GM23338 (cell line): ENCODE measurements at regions not wholly inside any gene's neighbourhood (a gene's known extent, or its start where the extent isn't known, plus 50 kb on each side); places are given as distances from the start of the nearest gene placed in this dataset.

ENCODE experiments used
- ATAC-seq: fragments of 200-7000 bp; cut with Tn5 transposase; 3 replicates; pipeline ENCODE4 v1.9.1; 2020
- DNase-seq: peaks from one replicate; pipeline ENCODE4 v3.0.0-alpha.2; 2015; ENCODE audit warnings: low spot score
- H2AFZ ChIP-seq: fragments of 200-600 bp; sonication (generic); 2 replicates; pipeline ENCODE4 v1.8.0; 2016; ENCODE audit warnings: antibody characterized with exemption, mild to moderate bottlenecking, moderate library complexity
- H3F3A ChIP-seq: fragments of 200-600 bp; sonication (generic); replicated peaks from 2 replicates; pipeline ENCODE4 v1.8.0; 2017; ENCODE audit warnings: antibody characterized with exemption, mixed run types, low read depth
- H3K27ac ChIP-seq: fragments of 200-600 bp; sonication (generic); 2 replicates; pipeline ENCODE4 v1.6.1; 2016; ENCODE audit warnings: low read depth
- H3K27me3 ChIP-seq: fragments of 200-600 bp; sonication (generic); 2 replicates; pipeline ENCODE4 v1.8.0; 2016; ENCODE audit warnings: mild to moderate bottlenecking, mixed run types, moderate library complexity; ENCODE audit not compliant: insufficient read depth
- H3K36me3 ChIP-seq: fragments of 200-600 bp; sonication (generic); 2 replicates; pipeline ENCODE4 v1.8.0; 2016; ENCODE audit warnings: mild to moderate bottlenecking; ENCODE audit not compliant: insufficient read depth
- H3K4me1 ChIP-seq: fragments of 200-600 bp; sonication (generic); 2 replicates; pipeline ENCODE4 v1.8.0; 2016; ENCODE audit warnings: mild to moderate bottlenecking, moderate library complexity; ENCODE audit not compliant: insufficient read depth
- H3K4me2 ChIP-seq: fragments of 200-600 bp; sonication (generic); 2 replicates; pipeline ENCODE4 v1.7.1; 2017; ENCODE audit warnings: mixed run types
- H3K4me3 ChIP-seq: fragments of 200-600 bp; sonication (generic); 2 replicates; pipeline ENCODE4 v1.6.1; 2016; ENCODE audit warnings: mixed run types
- H3K79me2 ChIP-seq: fragments of 200-600 bp; sonication (generic); replicated peaks from 2 replicates; pipeline ENCODE4 v1.8.0; 2017; ENCODE audit warnings: mild to moderate bottlenecking; ENCODE audit not compliant: insufficient read depth
- H3K9me2 ChIP-seq: fragments of 200-600 bp; sonication (generic); 2 replicates; pipeline ENCODE4 v1.8.0; 2017; ENCODE audit not compliant: insufficient read depth
- H4K20me1 ChIP-seq: fragments of 200-600 bp; sonication (generic); replicated peaks from 2 replicates; pipeline ENCODE4 v1.8.0; 2017; ENCODE audit warnings: mild to moderate bottlenecking; ENCODE audit not compliant: insufficient read depth
- H3K27ac Mint-ChIP-seq: 2 replicates; pipeline ENCODE4 v1.8.0; 2020; ENCODE audit warnings: inconsistent platforms, mild to moderate bottlenecking, moderate library complexity, mixed read lengths
- H3K27me3 Mint-ChIP-seq: 3 replicates; pipeline ENCODE4 v1.8.0; 2022; ENCODE audit warnings: low read depth, mild to moderate bottlenecking, moderate library complexity, mixed read lengths, inconsistent platforms; ENCODE audit not compliant: insufficient read depth, poor library complexity
- H3K36me3 Mint-ChIP-seq: 3 replicates; pipeline ENCODE4 v1.8.0; 2021; ENCODE audit warnings: low read depth, mild to moderate bottlenecking, inconsistent platforms, moderate library complexity, mixed read lengths
- H3K4me1 Mint-ChIP-seq: 3 replicates; pipeline ENCODE4 v1.8.0; 2020; ENCODE audit warnings: mild to moderate bottlenecking, inconsistent platforms, mixed read lengths
- H3K4me3 Mint-ChIP-seq: 3 replicates; pipeline ENCODE4 v1.8.0; 2021; ENCODE audit warnings: moderate library complexity, mild to moderate bottlenecking, inconsistent platforms, mixed read lengths
- H3K9me3 Mint-ChIP-seq: 3 replicates; pipeline ENCODE4 v1.8.0; 2020; ENCODE audit warnings: moderate library complexity, mild to moderate bottlenecking, inconsistent platforms, mixed read lengths
- CREB1 ChIP-seq: fragments of 250-450 bp; sonication (Bioruptor Pico); IDR thresholded peaks from 2 replicates; pipeline ENCODE4 v1.5.0; 2020; ENCODE audit warnings: low read depth, mild to moderate bottlenecking, moderate library complexity
- ETS1 ChIP-seq: IDR thresholded peaks from 2 replicates; pipeline ENCODE4 v1.6.1; 2016; ENCODE audit warnings: antibody characterized with exemption
- EZH2 ChIP-seq: fragments of 200-600 bp; sonication (generic); IDR thresholded peaks from one replicate; pipeline ENCODE4 v1.8.0; 2017; ENCODE audit warnings: antibody characterized with exemption, mild to moderate bottlenecking, low read depth; ENCODE audit not compliant: unreplicated experiment
- EZH2phosphoT487 ChIP-seq: fragments of 200-600 bp; sonication (generic); IDR thresholded peaks from one replicate; pipeline ENCODE4 v1.8.1; 2018; ENCODE audit warnings: antibody characterized with exemption; ENCODE audit not compliant: unreplicated experiment
- JUNB ChIP-seq: IDR thresholded peaks from one replicate; pipeline ENCODE4 v1.6.1; 2016; ENCODE audit warnings: antibody characterized with exemption; ENCODE audit not compliant: unreplicated experiment
- REST ChIP-seq: IDR thresholded peaks from one replicate; pipeline ENCODE4 v1.6.1; 2018; ENCODE audit warnings: antibody characterized with exemption; ENCODE audit not compliant: unreplicated experiment
- STAT1 ChIP-seq: IDR thresholded peaks from one replicate; pipeline ENCODE4 v1.6.1; 2016; ENCODE audit warnings: antibody characterized with exemption; ENCODE audit not compliant: unreplicated experiment
- ZNF114 ChIP-seq: fragments of 250-450 bp; sonication (Bioruptor Pico); IDR thresholded peaks from 2 replicates; pipeline ENCODE4 v1.5.0; 2020; ENCODE audit warnings: mild to moderate bottlenecking, moderate library complexity
- ZNF331 ChIP-seq: fragments of 250-450 bp; sonication (Bioruptor Pico); IDR thresholded peaks from 2 replicates; pipeline ENCODE4 v1.5.0; 2020; ENCODE audit warnings: low read depth, mild to moderate bottlenecking, moderate library complexity
- ZNF462 ChIP-seq: fragments of 250-450 bp; sonication (Bioruptor Pico); IDR thresholded peaks from 2 replicates; pipeline ENCODE4 v1.5.0; 2020; ENCODE audit warnings: mild to moderate bottlenecking, moderate library complexity

- H3K4me1 Mint-ChIP-seq = 0 out of 3 replicates have a peak, but pooled peaks cover 3% of the 10 kb centered on the region
- DNase-seq = peak; percentile 39
- H3K9me3 Mint-ChIP-seq = no peaks in the 10 kb centered on the region
- no peak overlapping the region for H3K4me3 Mint-ChIP-seq
- H3K4me1 ChIP-seq = no peaks in the 10 kb centered on the region
- H3K27ac ChIP-seq = no peak overlapping the region
- no peak overlapping the region for H3K4me3 ChIP-seq
- no peaks in the 10 kb centered on the region for H3K36me3 ChIP-seq
- no peaks in the 10 kb centered on the region for H3K79me2 ChIP-seq
- no peaks in the 10 kb centered on the region for H3K36me3 Mint-ChIP-seq
- H4K20me1 ChIP-seq = no peaks in the 10 kb centered on the region
- no peak for ATAC-seq
- no peaks in the 10 kb centered on the region for H3K27me3 ChIP-seq
- peaks cover 2% of the 10 kb centered on the region for H3K27me3 Mint-ChIP-seq
- H3K9me2 ChIP-seq = no peaks in the 10 kb centered on the region; the same call in 1 of the 2 replicates
- H3K27ac Mint-ChIP-seq = peak overlapping the region; percentile 35; the same call in 1 of the 2 replicates
- no peak for TF ChIP-seq CREB1 (CRISPR knock-in tag)
- TF ChIP-seq JUNB = no peak
- no peaks in the 10 kb centered on the region for H3F3A ChIP-seq
- H2AFZ ChIP-seq = no peak overlapping the region
- H3K4me2 ChIP-seq = no peak overlapping the region
Measured at GRCh38 chr6:146984251-146984924, 219.8 kb upstream of the STXBP5 start.

GRCh38 chr6:146985111-146985510 is 219.1 kb upstream of the STXBP5 start:
- no peaks in the 10 kb centered on the region for H3K27me3 ChIP-seq
- H3K79me2 ChIP-seq = no peaks in the 10 kb centered on the region
- H3K27ac ChIP-seq = no peak overlapping the region
- no peaks in the 10 kb centered on the region for H3K36me3 ChIP-seq
- H3K36me3 Mint-ChIP-seq = no peaks in the 10 kb centered on the region
- H3K27ac Mint-ChIP-seq = no peak overlapping the region
- H4K20me1 ChIP-seq = no peaks in the 10 kb centered on the region
- no peak overlapping the region for H2AFZ ChIP-seq
- 0 out of 3 replicates have a peak, but pooled peaks cover 3% of the 10 kb centered on the region for H3K4me1 Mint-ChIP-seq
- no peak overlapping the region for H3K4me3 Mint-ChIP-seq
- H3F3A ChIP-seq = no peaks in the 10 kb centered on the region
- no peaks in the 10 kb centered on the region for H3K4me1 ChIP-seq
- H3K9me2 ChIP-seq = no peaks in the 10 kb centered on the region
- H3K4me2 ChIP-seq = no peak overlapping the region
- peak; percentile 14 for DNase-seq
- H3K27me3 Mint-ChIP-seq = peaks cover 2% of the 10 kb centered on the region
- peak; percentile 38; the same call in 2 of the 3 replicates for ATAC-seq
- H3K9me3 Mint-ChIP-seq = no peaks in the 10 kb centered on the region
- H3K4me3 ChIP-seq = no peak overlapping the region
- no peak for TF ChIP-seq ZNF114 (CRISPR knock-in tag)
- no peak for TF ChIP-seq ETS1
- no peak for TF ChIP-seq JUNB
- TF ChIP-seq REST = no peak
- no peak for TF ChIP-seq ZNF462 (CRISPR knock-in tag)
- no peak for TF ChIP-seq EZH2phosphoT487
- no peak for TF ChIP-seq ZNF331 (CRISPR knock-in tag)
- no peak for TF ChIP-seq STAT1
- TF ChIP-seq EZH2 = no peak
- no peak for TF ChIP-seq CREB1 (CRISPR knock-in tag)
